D721Med (cell line): ENCODE measurements at regions not wholly inside any gene's neighbourhood (a gene's known extent, or its start where the extent isn't known, plus 50 kb on each side); places are given as distances from the start of the nearest gene placed in this dataset.

Experiments used
- DNase-seq: peaks from one replicate; pipeline ENCODE4 v3.0.0; 2011; ENCODE audit warnings: low spot score; ENCODE audit not compliant: insufficient read length
- FAIRE-seq: peaks from 2 replicates; lab custom pipeline; 2011; peaks lifted over from hg19 to GRCh38; lab: Jason Lieb, UNC
- CTCF ChIP-seq: IDR thresholded peaks from 2 replicates; pipeline ENCODE4 v1.5.1; 2012; ENCODE audit warnings: mild to moderate bottlenecking, control low read depth; ENCODE audit not compliant: insufficient read depth; ENCODE audit errors: missing control alignments

- TF ChIP-seq CTCF: no peak
- FAIRE-seq (no peak), DNase-seq (no peak)
Measured at GRCh38 chr20:7406671-7407070, 533.6 kb downstream of the HAO1 start.

GRCh38 chr20:7410150-7410549 lies 530.1 kb downstream of the HAO1 start:
- TF ChIP-seq CTCF: no peak
- no peak for FAIRE-seq
- DNase-seq: no peak

GRCh38 chr20:7411075-7411474 lies 529.2 kb downstream of the HAO1 start:
- FAIRE-seq (no peak), DNase-seq (no peak)
- TF ChIP-seq CTCF: no peak

GRCh38 chr20:7415427-7415826 lies 524.8 kb downstream of the HAO1 start:
- no peak for TF ChIP-seq CTCF
- FAIRE-seq (no peak), DNase-seq (no peak)

GRCh38 chr20:7416382-7416781 lies 523.9 kb downstream of the HAO1 start:
- TF ChIP-seq CTCF: no peak
- FAIRE-seq (no peak), DNase-seq (no peak)

- FAIRE-seq (no peak), DNase-seq (no peak)
- TF ChIP-seq CTCF: no peak
Measured at GRCh38 chr20:7420345-7420744, 519.9 kb downstream of the HAO1 start.

GRCh38 chr20:7426890-7427496 lies 513.3 kb downstream of the HAO1 start:
- no peak for FAIRE-seq
- no peak for DNase-seq
- no peak for TF ChIP-seq CTCF
